Type B pancreatic cell (in vitro differentiated cells): ENCODE measurements at regions not wholly inside any gene's neighbourhood (a gene's known extent, or its start where the extent isn't known, plus 50 kb on each side); places are given as distances from the start of the nearest gene placed in this dataset.

Source experiments
- DNase-seq: peaks from one replicate; pipeline ENCODE4 v3.0.0; 2021; ENCODE audit warnings: mixed read lengths; ENCODE audit not compliant: unreplicated experiment; ENCODE audit errors: extremely low spot score
- H3K27ac Mint-ChIP-seq: 2 replicates; pipeline ENCODE4 v1.8.0; 2021; ENCODE audit warnings: mild to moderate bottlenecking, mixed read lengths
- H3K27me3 Mint-ChIP-seq: 2 replicates; pipeline ENCODE4 v1.8.0; 2021; ENCODE audit warnings: mixed read lengths
- H3K36me3 Mint-ChIP-seq: 2 replicates; pipeline ENCODE4 v1.8.0; 2021; ENCODE audit warnings: mixed read lengths
- H3K4me1 Mint-ChIP-seq: one replicate; pipeline ENCODE4 v1.8.0; 2021; ENCODE audit warnings: mixed read lengths; ENCODE audit not compliant: unreplicated experiment
- H3K4me3 Mint-ChIP-seq: 2 replicates; pipeline ENCODE4 v1.8.0; 2021; ENCODE audit warnings: mild to moderate bottlenecking, mixed read lengths
- H3K9me3 Mint-ChIP-seq: 2 replicates; pipeline ENCODE4 v1.8.0; 2021; ENCODE audit warnings: mixed read lengths
- CTCF ChIP-seq: fragments of 200-600 bp; sonication (generic); conservative IDR thresholded peaks from 2 replicates; pipeline ENCODE4 v1.5.0; 2021; ENCODE audit warnings: antibody characterized with exemption, mild to moderate bottlenecking

GRCh38 chr20:62532921-62533320, 57.1 kb upstream of the GATA5 start:
- H3K36me3 Mint-ChIP-seq, result no peaks in the 10 kb centered on the region
- no peak overlapping the region for H3K27ac Mint-ChIP-seq
- TF ChIP-seq CTCF, result no peak
- H3K4me1 Mint-ChIP-seq, result peaks cover 11% of the 10 kb centered on the region
- no peak for DNase-seq
- peaks cover 7% of the 10 kb centered on the region for H3K27me3 Mint-ChIP-seq
- no peaks in the 10 kb centered on the region for H3K9me3 Mint-ChIP-seq
- H3K4me3 Mint-ChIP-seq, result no peak overlapping the region

- H3K4me1 Mint-ChIP-seq, result peaks cover 11% of the 10 kb centered on the region
Observed at GRCh38 chr20:62533591-62534495, 58.0 kb upstream of the GATA5 start.

GRCh38 chr20:62534526-62535221, 58.9 kb upstream of the GATA5 start:
- TF ChIP-seq CTCF, result no peak
- Mint-ChIP-seq H3K27me3 (peaks cover 10% of the 10 kb centered on the region), H3K27ac (no peak overlapping the region), H3K9me3 (no peaks in the 10 kb centered on the region), H3K36me3 (no peaks in the 10 kb centered on the region), H3K4me1 (peaks cover 9% of the 10 kb centered on the region), H3K4me3 (no peak overlapping the region)
- no peak for DNase-seq

More at GRCh38 chr20:62533591-62534495, 58.0 kb upstream of the GATA5 start:
- Mint-ChIP-seq H3K36me3 (no peaks in the 10 kb centered on the region), H3K4me3 (no peak overlapping the region), H3K27me3 (peaks cover 7% of the 10 kb centered on the region), H3K9me3 (no peaks in the 10 kb centered on the region), H3K27ac (no peak overlapping the region)
- no peak for DNase-seq
- TF ChIP-seq CTCF, result no peak

GRCh38 chr20:62535282-62535811, 59.6 kb upstream of the GATA5 start:
- Mint-ChIP-seq H3K4me3 (no peak overlapping the region), H3K27ac (no peak overlapping the region), H3K4me1 (peaks cover 5% of the 10 kb centered on the region), H3K36me3 (no peaks in the 10 kb centered on the region), H3K27me3 (peaks cover 10% of the 10 kb centered on the region), H3K9me3 (no peaks in the 10 kb centered on the region)
- DNase-seq, result no peak
- no peak for TF ChIP-seq CTCF

GRCh38 chr20:62535964-62536363, 60.2 kb upstream of the GATA5 start:
- Mint-ChIP-seq H3K27me3 (peaks cover 7% of the 10 kb centered on the region), H3K4me1 (no peaks in the 10 kb centered on the region), H3K9me3 (no peaks in the 10 kb centered on the region), H3K27ac (no peak overlapping the region), H3K4me3 (no peak overlapping the region), H3K36me3 (no peaks in the 10 kb centered on the region)
- TF ChIP-seq CTCF, result no peak
- no peak for DNase-seq
